ENCODE measurements at regions not wholly inside any gene's neighbourhood (a gene's known extent, or its start where the extent isn't known, plus 50 kb on each side); places are given as distances from the start of the nearest gene placed in this dataset.
A peak's percentile ranks its signal among the peaks of the same experiment; 100 is the strongest.

DNA sequence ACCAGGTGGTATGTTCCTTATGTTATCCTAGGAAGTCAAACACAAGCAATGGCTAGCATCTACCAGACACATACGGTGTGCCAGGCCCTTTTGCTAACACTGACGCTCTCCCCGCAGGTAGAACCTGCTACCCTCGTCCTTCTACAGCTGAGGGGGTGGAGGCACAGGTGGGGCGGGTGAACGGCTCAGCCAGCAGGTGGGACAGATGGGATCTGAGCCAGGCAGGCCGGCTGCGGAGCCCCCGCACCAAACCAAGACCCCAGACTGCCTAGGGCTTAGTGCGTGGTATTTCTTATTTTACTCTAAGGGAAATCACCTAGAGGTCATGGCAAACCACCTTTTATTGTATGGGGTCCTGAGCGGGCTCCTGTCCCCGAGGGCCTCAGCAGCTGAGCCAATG lies 53.9 kb upstream of the PCSK6 start:
- Mint-ChIP-seq H3K9me3 (peaks cover 4 to 9% of the 10 kb centered on the region in 2 experiments; a peak in 3 of 5 replicates), H3K4me3 (peak overlapping the region in 1 of 2 experiments; percentile 58; a peak in 1 of 5 replicates), H3K4me1 (no peaks in the 10 kb centered on the region), H3K27ac (no peak overlapping the region; a peak in 1 of 7 replicates), H3K36me3 (ENCODE audit: insufficient read depth in 1 of 3, low read depth in 3 of 3) (no peaks in the 10 kb centered on the region), H3K27me3 (ENCODE audit: low read depth) (peaks cover 16% of the 10 kb centered on the region)
- Histone ChIP-seq H3K4ac (ENCODE audit: low read depth, low read length) (no peak overlapping the region), H4K8ac (replicated peaks; ENCODE audit: insufficient read length, low read depth, low read length) (no peak overlapping the region), H2AK5ac (ENCODE audit: insufficient read length, low read length) (no peak overlapping the region), H3K23ac (ENCODE audit: insufficient read length, low read depth, low read length) (no peak overlapping the region), H3K4me2 (ENCODE audit: insufficient read depth, insufficient read length, low read length) (no peak overlapping the region), H3K79me2 (ENCODE audit: insufficient read depth, low read length) (no peaks in the 10 kb centered on the region), H3K27me3 (ENCODE audit: insufficient read depth, low read length) (no peaks in the 10 kb centered on the region), H3K79me1 (ENCODE audit: insufficient read depth, low read depth, low read length, poor library complexity, severe bottlenecking) (no peaks in the 10 kb centered on the region), H3K9ac (ENCODE audit: extremely low read depth, insufficient read length, low read length) (no peak overlapping the region), H2BK120ac (ENCODE audit: low read depth, low read length, poor library complexity, severe bottlenecking) (no peak overlapping the region), H2AFZ (ENCODE audit: low read length) (no peak overlapping the region), H4K91ac (ENCODE audit: insufficient read length, low read depth, low read length) (no peak overlapping the region), H3K56ac (ENCODE audit: insufficient read length, low read depth, low read length) (no peak overlapping the region), H3K4me1 (ENCODE audit: insufficient read depth, low read length) (no peaks in the 10 kb centered on the region), H2BK20ac (ENCODE audit: low read depth, low read length, poor library complexity, severe bottlenecking) (no peak overlapping the region), H3K9me3 (ENCODE audit: control insufficient read depth, low read depth, low read length) (no peaks in the 10 kb centered on the region), H3K27ac (ENCODE audit: insufficient read length, low read depth, low read length) (no peak overlapping the region), H3T11ph (ENCODE audit: low read length) (no peak overlapping the region), H4K5ac (ENCODE audit: insufficient read length, low read depth, low read length) (no peak overlapping the region), H2BK15ac (ENCODE audit: low read depth, low read length) (no peak overlapping the region), H2BK12ac (ENCODE audit: insufficient read length, low read depth, low read length) (no peak overlapping the region), H4K20me1 (ENCODE audit: control insufficient read depth, insufficient read depth, insufficient read length) (peaks cover 2% of the 10 kb centered on the region), H2BK5ac (ENCODE audit: insufficient read length, low read length) (no peak overlapping the region), H3K23me2 (ENCODE audit: insufficient read length, low read depth, low read length, poor library complexity, severe bottlenecking) (no peaks in the 10 kb centered on the region), H3K18ac (ENCODE audit: insufficient read length, low read depth, low read length) (no peak overlapping the region), H3K14ac (ENCODE audit: insufficient read depth, low read length) (no peak overlapping the region)
- TF ChIP-seq, protein P1, sequence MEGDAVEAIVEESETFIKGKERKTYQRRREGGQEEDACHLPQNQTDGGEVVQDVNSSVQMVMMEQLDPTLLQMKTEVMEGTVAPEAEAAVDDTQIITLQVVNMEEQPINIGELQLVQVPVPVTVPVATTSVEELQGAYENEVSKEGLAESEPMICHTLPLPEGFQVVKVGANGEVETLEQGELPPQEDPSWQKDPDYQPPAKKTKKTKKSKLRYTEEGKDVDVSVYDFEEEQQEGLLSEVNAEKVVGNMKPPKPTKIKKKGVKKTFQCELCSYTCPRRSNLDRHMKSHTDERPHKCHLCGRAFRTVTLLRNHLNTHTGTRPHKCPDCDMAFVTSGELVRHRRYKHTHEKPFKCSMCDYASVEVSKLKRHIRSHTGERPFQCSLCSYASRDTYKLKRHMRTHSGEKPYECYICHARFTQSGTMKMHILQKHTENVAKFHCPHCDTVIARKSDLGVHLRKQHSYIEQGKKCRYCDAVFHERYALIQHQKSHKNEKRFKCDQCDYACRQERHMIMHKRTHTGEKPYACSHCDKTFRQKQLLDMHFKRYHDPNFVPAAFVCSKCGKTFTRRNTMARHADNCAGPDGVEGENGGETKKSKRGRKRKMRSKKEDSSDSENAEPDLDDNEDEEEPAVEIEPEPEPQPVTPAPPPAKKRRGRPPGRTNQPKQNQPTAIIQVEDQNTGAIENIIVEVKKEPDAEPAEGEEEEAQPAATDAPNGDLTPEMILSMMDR (conservative IDR thresholded peaks at IDR 0.05): no peak
- DNase-seq: no peak
- WGBS (ENCODE audit: extremely low coverage, insufficient read length, low lambda C conversion rate): no CpG with 5 or more reads among the region's 12 CpGs

Measured in H9 (cell line).